ENCODE measurements at regions not wholly inside any gene's neighbourhood (a gene's known extent, or its start where the extent isn't known, plus 50 kb on each side); places are given as distances from the start of the nearest gene placed in this dataset.
"Not testable (repeated sequence)": the region's sequence is repeated elsewhere in the genome, so short reads cannot be mapped to it uniquely, and the experiment has no call there.

DNA sequence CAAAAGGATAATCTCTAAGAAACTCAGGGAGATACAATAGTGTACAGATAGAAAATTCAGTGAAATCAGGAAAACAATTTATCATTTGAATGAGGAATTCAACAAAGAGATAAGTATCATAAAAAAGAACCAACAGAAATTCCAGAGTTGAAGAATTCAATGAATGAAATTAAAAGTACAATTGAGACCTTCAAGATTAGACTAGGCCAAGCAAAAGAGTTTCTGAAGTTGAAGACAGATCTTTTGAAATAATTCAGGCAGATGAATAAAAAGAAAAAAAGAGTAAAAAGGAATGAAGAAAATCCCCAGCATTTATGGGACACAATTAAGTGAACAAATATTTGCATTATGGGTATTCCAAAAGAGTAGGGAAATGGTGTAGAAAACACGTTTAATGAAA lies 412.6 kb downstream of the TMEM121 start:
- peaks cover 9% of the 10 kb centered on the region for H3K4me1 Mint-ChIP-seq (ENCODE audit: low read depth)
- intact Hi-C loops (cut with micrococcal nuclease) = no loop called here
- H3K9me3 Mint-ChIP-seq = peaks cover 19% of the 10 kb centered on the region
- ChIA-PET CTCF (no interaction called here), POLR2A (no interaction called here)
- no peak for DNase-seq
- H3K4me3 Mint-ChIP-seq = no peak overlapping the region
- peaks cover 5% of the 10 kb centered on the region for H3K36me3 Mint-ChIP-seq
- H3K27me3 Mint-ChIP-seq = peaks cover 4% of the 10 kb centered on the region
- no peak overlapping the region for H3K27ac Mint-ChIP-seq

DNA sequence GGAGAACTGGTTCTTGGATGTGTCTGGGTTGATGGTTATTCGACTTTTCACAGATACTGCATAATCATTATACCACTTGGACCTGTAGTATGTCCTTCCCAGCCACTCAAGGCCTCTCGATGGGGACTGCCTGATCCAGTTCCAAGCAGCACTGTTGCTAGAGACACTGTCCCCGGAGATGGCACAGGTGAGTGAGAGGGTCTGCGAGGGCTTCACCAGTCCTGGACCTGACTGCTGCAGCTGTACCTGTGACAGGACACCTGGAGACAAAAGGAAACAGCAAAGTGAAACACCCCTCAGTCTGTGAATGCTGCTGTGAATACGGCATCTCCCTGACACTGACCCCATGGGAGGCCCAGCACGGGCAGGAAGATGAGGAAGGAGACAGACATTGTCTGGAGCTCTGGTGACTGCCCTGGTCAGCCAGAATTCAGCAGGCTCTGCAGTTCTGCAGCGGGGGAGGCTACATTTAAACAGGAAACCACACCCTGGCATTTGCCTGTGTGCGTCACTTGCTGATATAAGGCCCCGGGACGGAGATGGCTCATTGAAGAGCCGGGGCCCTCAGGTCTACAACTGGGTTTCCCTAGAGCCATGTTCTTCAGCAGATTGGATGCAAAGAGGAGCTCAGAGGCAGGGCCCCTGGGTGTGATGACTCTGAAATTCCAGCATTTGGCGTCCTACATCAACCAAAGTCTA lies 413.6 kb downstream of the TMEM121 start:
- peaks cover 2% of the 10 kb centered on the region for H3K27me3 Mint-ChIP-seq
- H3K4me3 Mint-ChIP-seq = no peak overlapping the region
- peaks cover 16% of the 10 kb centered on the region for H3K9me3 Mint-ChIP-seq
- H3K36me3 Mint-ChIP-seq = peaks cover 5% of the 10 kb centered on the region
- H3K4me1 Mint-ChIP-seq (ENCODE audit: low read depth) = peaks cover 9% of the 10 kb centered on the region
- DNase-seq = peak; percentile 27
- intact Hi-C loops (cut with micrococcal nuclease) = no loop called here
- CTCF ChIA-PET = no interaction called here
- POLR2A ChIA-PET = no interaction called here
- no peak overlapping the region for H3K27ac Mint-ChIP-seq

DNA sequence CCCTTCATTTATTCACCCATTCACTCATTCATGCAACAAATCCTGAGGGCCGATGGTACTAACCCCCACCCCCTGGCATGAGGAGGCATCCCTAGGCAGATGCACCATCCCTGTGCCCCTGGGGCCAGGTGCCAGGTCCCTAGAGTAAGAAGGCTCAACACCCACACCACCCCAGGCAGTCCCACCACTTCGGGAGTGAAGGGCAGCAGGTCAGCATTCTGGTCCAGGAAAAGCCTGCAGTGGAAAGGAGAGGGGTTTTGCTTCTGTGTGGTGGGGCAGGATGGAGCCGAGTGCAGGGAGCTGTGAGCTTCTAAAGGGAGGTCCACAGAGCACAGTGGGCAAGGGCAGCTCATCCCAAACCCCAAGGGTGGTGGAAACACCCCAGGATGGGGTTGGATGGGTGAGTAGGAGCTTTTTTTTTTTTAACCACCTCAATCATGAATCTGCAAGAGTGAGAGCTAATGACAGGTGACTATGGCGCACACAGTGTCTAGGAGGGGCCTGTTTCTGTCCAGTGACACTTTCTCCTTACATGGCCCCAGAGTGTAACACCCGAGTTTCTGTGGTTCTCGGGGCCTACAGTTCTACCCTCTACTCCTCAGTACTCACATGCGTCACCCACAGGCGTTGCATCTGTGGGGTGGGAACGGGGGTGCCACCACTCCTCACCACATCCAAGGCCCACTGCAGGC lies 414.3 kb downstream of the TMEM121 start:
- H3K9me3 Mint-ChIP-seq = peaks cover 15% of the 10 kb centered on the region
- peaks cover 12% of the 10 kb centered on the region for H3K4me1 Mint-ChIP-seq (ENCODE audit: low read depth)
- no peak overlapping the region for H3K27ac Mint-ChIP-seq
- no peak overlapping the region for H3K4me3 Mint-ChIP-seq
- ChIA-PET POLR2A (no interaction called here), CTCF (no interaction called here)
- DNase-seq = no peak
- H3K27me3 Mint-ChIP-seq = peaks cover 4% of the 10 kb centered on the region
- intact Hi-C loops (cut with micrococcal nuclease) = no loop called here
- H3K36me3 Mint-ChIP-seq = peaks cover 5% of the 10 kb centered on the region

DNA sequence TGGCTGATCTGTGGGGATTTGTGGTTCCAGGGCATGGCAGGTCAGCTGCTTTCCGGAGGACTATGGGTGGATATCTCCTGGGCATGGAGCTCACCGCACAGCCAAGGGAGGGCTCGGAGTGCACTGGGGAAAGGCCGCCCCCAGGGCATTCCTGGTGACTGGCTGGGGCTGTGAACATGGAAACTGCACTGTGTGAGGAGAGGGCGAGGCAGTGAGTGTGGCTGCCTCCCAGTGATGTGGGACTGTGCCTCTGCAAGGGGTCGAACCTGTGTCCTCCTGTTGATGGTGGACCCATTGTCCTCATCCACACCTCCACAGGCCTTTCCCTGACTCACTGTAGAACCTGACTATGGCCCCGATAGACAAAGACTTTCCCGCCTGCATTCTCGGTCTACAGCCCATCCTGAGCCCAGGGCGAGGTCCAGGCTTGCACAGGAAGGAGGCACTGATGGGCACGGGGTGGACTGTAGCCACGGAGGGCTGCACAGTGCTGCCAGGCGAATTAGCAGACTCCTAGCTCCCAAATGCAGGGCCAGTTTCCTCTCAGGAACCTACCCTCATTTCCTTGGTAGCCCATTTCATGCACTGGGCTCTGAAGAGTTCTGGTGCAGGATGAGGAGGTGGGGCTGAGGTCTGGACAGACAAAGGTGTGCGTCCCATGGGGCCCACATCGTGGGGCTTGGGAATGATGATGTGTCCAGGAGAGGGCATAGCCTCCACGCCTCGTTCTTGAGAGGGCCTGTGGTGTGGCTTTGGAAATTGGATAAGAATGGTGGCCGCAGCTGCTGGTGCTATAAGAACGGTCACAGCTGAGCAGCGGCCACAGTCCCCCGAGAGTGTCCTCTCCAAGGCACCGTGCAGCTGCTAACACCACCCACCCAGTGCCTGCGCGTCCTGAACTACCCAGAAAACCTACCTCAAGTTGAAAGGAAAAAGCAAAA lies 415.1 kb downstream of the TMEM121 start:
- ChIA-PET POLR2A (no interaction called here), CTCF (no interaction called here)
- H3K4me3 Mint-ChIP-seq = no peak overlapping the region
- DNase-seq = no peak
- peaks cover 12% of the 10 kb centered on the region for H3K4me1 Mint-ChIP-seq (ENCODE audit: low read depth)
- intact Hi-C loops (cut with micrococcal nuclease) = no loop called here
- peaks cover 15% of the 10 kb centered on the region for H3K9me3 Mint-ChIP-seq
- no peak overlapping the region for H3K27ac Mint-ChIP-seq
- H3K36me3 Mint-ChIP-seq = peaks cover 5% of the 10 kb centered on the region
- H3K27me3 Mint-ChIP-seq = peaks cover 4% of the 10 kb centered on the region

DNA sequence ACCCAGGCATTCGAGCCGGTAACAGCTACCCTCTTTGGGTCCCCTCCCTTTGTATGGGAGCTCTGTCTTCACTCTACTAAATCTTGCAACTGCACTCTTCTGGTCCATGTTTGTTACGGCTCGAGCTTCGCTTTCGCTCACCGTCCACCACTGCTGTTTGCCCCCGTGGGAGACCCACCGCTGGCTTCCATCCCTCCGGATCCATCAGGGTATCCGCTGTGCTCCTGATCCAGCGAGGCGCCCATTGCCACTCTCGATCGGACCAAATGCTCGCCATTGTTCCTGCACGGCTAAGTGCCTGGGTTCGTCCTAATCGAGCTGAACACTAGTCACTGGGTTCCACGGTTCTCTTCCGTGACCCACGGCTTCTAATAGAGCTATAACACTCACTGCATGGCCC lies 416.3 kb downstream of the TMEM121 start:
- CTCF ChIA-PET = interaction anchor here (1.4 to 2.3 kb wide), 2 partner anchors 59 to 265 kb away, joined by 3 to 5 read pairs; no protein-coding TSS in a partner anchor
- H3K27ac Mint-ChIP-seq; DNase-seq; POLR2A ChIA-PET; H3K27me3 Mint-ChIP-seq; intact Hi-C loops (cut with micrococcal nuclease); H3K36me3 Mint-ChIP-seq; H3K4me3 Mint-ChIP-seq: not testable (repeated sequence)
- peaks cover 12% of the 10 kb centered on the region for H3K4me1 Mint-ChIP-seq (ENCODE audit: low read depth)
- peaks cover 15% of the 10 kb centered on the region for H3K9me3 Mint-ChIP-seq

DNA sequence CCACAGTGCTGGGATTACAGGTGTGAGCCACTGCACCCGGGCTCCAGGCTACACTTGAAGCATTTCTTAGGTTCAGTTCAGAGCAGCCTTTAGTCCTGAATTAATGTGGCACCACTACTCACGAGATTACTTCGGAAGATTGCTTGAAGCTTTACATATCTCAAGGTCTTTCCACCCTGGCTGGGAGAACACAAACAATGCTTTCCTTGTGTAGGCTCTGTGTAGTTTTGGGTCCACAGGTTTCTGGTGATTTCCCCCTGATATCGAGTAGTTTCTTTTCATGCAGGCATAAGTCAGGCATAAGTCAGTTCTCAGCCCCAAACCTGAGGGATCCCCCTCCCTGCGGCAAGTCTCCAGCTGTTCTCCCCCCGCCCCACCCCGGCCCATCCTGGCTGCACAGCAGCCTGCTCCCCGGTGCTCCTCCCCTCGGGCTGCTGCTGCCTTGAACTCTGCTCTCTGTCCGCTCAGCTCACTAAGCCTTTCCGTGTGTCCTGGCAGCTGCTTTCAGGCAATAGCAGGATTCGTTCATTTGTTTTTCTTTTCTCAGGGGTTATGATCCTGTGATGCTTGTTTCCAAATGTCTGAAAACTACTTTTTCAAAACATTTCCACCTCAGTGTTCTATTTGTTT lies 417.7 kb downstream of the TMEM121 start:
- Mint-ChIP-seq H3K4me1 (ENCODE audit: low read depth) (peaks cover 12% of the 10 kb centered on the region), H3K9me3 (peaks cover 8% of the 10 kb centered on the region), H3K36me3 (no peaks in the 10 kb centered on the region), H3K27me3 (peaks cover 4% of the 10 kb centered on the region), H3K4me3 (no peak overlapping the region), H3K27ac (no peak overlapping the region)
- intact Hi-C loops (cut with micrococcal nuclease) = no loop called here
- ChIA-PET CTCF (interaction anchor here (1.0 to 2.3 kb wide), 6 partner anchors 34 to 266 kb away, joined by 3 to 7 read pairs (median 3); no protein-coding TSS in a partner anchor), POLR2A (no interaction called here)
- DNase-seq = no peak

DNA sequence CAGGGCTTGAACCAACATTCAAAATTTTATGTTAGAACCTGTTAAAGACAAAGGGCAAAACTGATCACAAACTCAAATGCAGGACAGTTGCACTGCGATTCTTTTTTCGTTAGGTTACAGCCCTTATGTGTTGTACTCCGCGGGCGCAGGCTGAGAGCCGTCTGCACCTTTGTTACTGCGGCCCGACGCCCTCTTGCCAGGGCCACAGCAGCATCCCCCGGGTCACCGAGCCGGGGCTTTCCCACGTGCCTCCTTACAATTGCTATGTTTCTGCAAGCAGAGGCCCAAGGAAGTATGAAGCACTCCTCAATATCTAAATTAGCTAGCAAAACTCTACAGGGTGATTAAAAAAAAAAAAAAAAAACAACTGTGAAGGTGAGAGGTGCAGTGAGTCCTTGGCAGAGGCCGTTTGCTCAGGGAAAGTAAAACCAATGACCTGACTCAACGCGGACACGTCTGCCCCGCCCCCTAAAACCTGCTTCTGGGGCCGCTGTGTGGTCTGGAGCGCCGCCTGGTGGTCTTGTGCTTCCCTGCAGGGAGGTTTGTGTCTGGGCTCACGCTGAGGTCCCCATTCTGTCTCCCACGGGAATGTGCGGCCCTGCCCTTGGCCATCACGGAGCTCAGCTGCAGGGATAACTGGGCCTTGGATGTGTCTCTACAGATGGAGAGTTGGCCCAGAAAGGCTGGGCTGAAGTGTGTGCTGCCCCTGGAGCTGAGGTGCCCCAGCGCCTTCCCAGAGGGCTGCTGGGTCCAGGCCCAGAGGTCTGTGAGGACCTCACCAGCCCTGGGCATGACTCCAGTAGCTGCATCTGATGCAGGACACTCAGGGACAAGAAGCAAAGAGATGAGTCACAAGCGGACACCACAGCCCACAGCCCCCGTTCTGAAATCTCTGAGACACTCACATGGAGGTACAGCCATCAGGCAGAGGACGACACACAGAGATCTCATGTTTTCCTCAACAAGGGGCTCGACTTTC lies 418.5 kb downstream of the TMEM121 start:
- CTCF ChIA-PET = interaction anchor here (0.6 to 2.3 kb wide), 14 partner anchors 11 to 425 kb away, joined by 3 to 7 read pairs (median 3); no protein-coding TSS in a partner anchor
- Mint-ChIP-seq H3K4me3 (no peak overlapping the region), H3K36me3 (no peaks in the 10 kb centered on the region), H3K27ac (no peak overlapping the region), H3K9me3 (peaks cover under 1% of the 10 kb centered on the region), H3K27me3 (peaks cover 4% of the 10 kb centered on the region), H3K4me1 (ENCODE audit: low read depth) (peaks cover 11% of the 10 kb centered on the region)
- intact Hi-C loops (cut with micrococcal nuclease) = loop anchor here (1.0 to 5.0 kb wide), 3 partner anchors 52 to 269 kb away; no protein-coding TSS in a partner anchor
- peak; percentile 91 for DNase-seq
- POLR2A ChIA-PET = no interaction called here

DNA sequence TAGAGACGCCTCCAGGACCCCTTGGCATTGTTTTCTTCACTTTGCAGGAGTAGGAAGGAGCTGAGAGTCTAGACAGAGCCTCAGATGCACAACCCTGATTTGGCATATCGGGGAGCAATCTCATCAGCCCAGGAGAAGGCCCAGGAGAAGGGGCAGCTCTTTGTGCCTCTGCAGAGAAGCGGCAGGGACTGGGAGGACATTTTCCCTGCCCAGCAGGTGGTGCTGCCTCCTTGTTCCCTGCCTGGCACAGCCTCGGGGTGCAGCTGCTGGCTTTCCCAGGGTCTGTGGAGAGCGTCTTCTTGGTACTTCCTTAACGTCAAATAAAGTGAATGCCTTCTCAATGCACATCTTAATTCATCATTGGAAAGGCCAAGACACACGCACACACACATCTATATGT lies 419.5 kb downstream of the TMEM121 start:
- no peaks in the 10 kb centered on the region for H3K36me3 Mint-ChIP-seq
- CTCF ChIA-PET = interaction anchor here (0.6 to 2.2 kb wide), 7 partner anchors 29 to 269 kb away, joined by 3 to 7 read pairs (median 4); no protein-coding TSS in a partner anchor
- intact Hi-C loops (cut with micrococcal nuclease) = loop anchor here (1.0 to 5.0 kb wide), 3 partner anchors 51 to 270 kb away; no protein-coding TSS in a partner anchor
- peaks cover 4% of the 10 kb centered on the region for H3K27me3 Mint-ChIP-seq
- H3K4me3 Mint-ChIP-seq = no peak overlapping the region
- H3K9me3 Mint-ChIP-seq = no peaks in the 10 kb centered on the region
- H3K27ac Mint-ChIP-seq = no peak overlapping the region
- peaks cover 3% of the 10 kb centered on the region for H3K4me1 Mint-ChIP-seq (ENCODE audit: low read depth)
- DNase-seq = peak; percentile 59
- POLR2A ChIA-PET = no interaction called here

DNA sequence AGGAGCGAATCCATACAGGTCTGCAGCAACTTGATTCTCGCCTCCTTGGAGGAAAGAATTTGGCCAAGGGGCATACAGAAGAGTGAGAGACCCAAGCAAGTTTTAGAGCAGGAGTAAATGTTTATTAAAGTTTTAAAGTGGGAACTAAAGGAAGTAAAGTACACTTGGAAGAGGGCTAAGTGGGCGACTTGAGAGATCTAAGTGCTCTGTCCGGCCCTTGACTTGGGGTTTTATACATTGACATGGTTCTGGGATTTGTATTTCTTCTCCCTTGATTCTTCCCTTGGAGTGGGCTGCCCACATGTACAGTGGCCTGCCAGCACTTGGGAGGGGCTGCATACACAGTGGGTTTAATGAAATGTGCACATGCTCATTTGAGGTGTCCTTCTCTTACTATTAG lies 421.2 kb downstream of the TMEM121 start:
- Mint-ChIP-seq H3K27ac (no peak overlapping the region), H3K27me3 (peaks cover 7% of the 10 kb centered on the region), H3K4me3 (no peak overlapping the region), H3K9me3 (no peaks in the 10 kb centered on the region), H3K36me3 (no peaks in the 10 kb centered on the region), H3K4me1 (ENCODE audit: low read depth) (peaks cover 3% of the 10 kb centered on the region)
- DNase-seq = no peak
- POLR2A ChIA-PET = no interaction called here
- intact Hi-C loops (cut with micrococcal nuclease) = loop anchor here (5.0 kb wide), 1 partner anchor 50 kb away; no protein-coding TSS in a partner anchor
- CTCF ChIA-PET = no interaction called here

DNA sequence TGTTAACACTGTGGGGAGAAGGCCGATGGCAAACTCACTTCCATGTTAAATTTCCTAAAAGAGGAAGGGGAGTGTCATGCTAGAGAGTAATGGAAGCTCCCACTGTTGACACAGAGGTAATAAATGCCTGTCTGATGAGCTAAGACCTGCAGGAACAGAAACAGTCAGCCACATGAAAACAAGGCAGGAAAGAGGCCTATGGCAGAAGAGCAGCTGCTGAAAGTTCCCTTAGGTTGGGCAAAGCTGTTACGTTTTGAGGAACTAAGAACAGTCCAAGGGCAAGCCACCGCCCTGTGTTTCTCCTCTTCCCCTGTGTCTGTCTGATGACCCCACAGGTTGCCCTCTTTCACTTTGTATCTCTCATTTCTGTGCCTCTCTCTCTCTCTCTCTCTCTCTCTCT lies 422.6 kb downstream of the TMEM121 start:
- CTCF ChIA-PET = not testable (repeated sequence)

DNA sequence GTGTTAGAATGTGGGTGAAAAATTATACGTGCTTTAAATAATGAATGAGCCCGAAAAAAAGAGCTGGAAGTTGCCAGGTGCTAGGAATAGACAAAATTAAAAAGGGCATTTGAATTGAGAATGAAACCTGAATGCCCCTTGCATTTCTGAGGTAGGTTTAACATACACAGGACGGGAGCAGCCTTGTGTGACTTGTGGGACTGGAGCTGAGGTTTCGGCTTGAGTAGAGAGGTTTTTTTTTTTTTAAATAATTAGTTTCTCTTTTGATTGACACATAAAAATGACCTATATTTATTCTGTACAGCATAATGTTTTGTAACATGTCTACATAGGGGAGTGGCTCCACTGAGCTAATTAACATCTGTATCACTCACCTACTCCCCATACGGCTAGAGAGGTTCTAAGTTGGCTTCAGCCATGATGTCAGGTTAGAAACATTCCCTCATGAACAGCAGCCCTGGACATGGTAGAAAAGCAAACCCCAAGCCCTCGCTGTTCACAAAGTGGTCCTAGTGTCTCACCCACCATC lies 424.0 kb downstream of the TMEM121 start:
- H3K27ac Mint-ChIP-seq = not testable (repeated sequence)
- H3K27me3 Mint-ChIP-seq = peaks cover 10% of the 10 kb centered on the region

More for the DNA sequence above, 422.6 kb downstream of the TMEM121 start:
- H3K27ac Mint-ChIP-seq; H3K9me3 Mint-ChIP-seq; H3K36me3 Mint-ChIP-seq; H3K27me3 Mint-ChIP-seq; POLR2A ChIA-PET; H3K4me3 Mint-ChIP-seq; H3K4me1 Mint-ChIP-seq (ENCODE audit: low read depth); DNase-seq: not testable (repeated sequence)
- intact Hi-C loops (cut with micrococcal nuclease) = loop anchor here (5.0 kb wide), 1 partner anchor 48 kb away; no protein-coding TSS in a partner anchor

More for the DNA sequence above, 424.0 kb downstream of the TMEM121 start:
- H3K4me3 Mint-ChIP-seq; POLR2A ChIA-PET; H3K4me1 Mint-ChIP-seq (ENCODE audit: low read depth); CTCF ChIA-PET; H3K36me3 Mint-ChIP-seq; H3K9me3 Mint-ChIP-seq; DNase-seq; intact Hi-C loops (cut with micrococcal nuclease): not testable (repeated sequence)

Data from activated CD4-positive, alpha-beta memory T cell treated with anti-CD3 and anti-CD28 coated beads for 36 hours (primary cell).